IMR-90 (cell line): ENCODE measurements at regions not wholly inside any gene's neighbourhood (a gene's known extent, or its start where the extent isn't known, plus 50 kb on each side); places are given as distances from the start of the nearest gene placed in this dataset.

ENCODE experiments used
- ATAC-seq: fragments of 200-7000 bp; cut with Tn5 transposase; 2 replicates; pipeline ENCODE4 v1.9.1; 2020; ENCODE audit warnings: low read depth, mild to moderate bottlenecking, moderate library complexity
- BruUV-seq: library from RNA; stranded (reverse); fragments of 400-500 nt; replicated peaks from 2 replicates; lab custom pipeline; 2021; lab: Mats Ljungman, UMichigan
- CTCF ChIA-PET: fragments of 300-600 bp; formaldehyde crosslinking; extraction: SDS; loops from one replicate; lab custom pipeline; 2021; ENCODE audit warnings: antibody characterized with exemption; lab: Yijun Ruan, JAX
- POLR2A ChIA-PET: fragments of 300-600 bp; sonication (Branson Sonifier 250); formaldehyde crosslinking; loops from one replicate; lab custom pipeline; 2022; ENCODE audit warnings: antibody characterized with exemption; ENCODE audit not compliant: unreplicated experiment; lab: Charles Lee
- DNase-seq: peaks from one replicate; pipeline ENCODE4 v3.0.0; 2013
- H2AFZ ChIP-seq: replicated peaks from 2 replicates; pipeline ENCODE3; 2013; ENCODE audit warnings: low read length, mild to moderate bottlenecking; ENCODE audit not compliant: poor library complexity
- H2AK5ac ChIP-seq: 2 replicates; pipeline ENCODE4 v1.6.1; 2013; ENCODE audit warnings: low read depth, low read length, inconsistent platforms
- H2AK9ac ChIP-seq: replicated peaks from 2 replicates; pipeline ENCODE3; 2013; ENCODE audit warnings: mild to moderate bottlenecking, low read depth, low read length, moderate library complexity; ENCODE audit not compliant: poor library complexity
- H2BK120ac ChIP-seq: 2 replicates; pipeline ENCODE4 v1.6.1; 2013; ENCODE audit warnings: low read depth, low read length, inconsistent platforms
- H2BK15ac ChIP-seq: 3 replicates; pipeline ENCODE4 v1.6.1; 2013; ENCODE audit warnings: low read depth, low read length, inconsistent platforms
- H2BK20ac ChIP-seq: 2 replicates; pipeline ENCODE4 v1.6.1; 2013; ENCODE audit warnings: low read depth, mild to moderate bottlenecking, inconsistent platforms, low read length, moderate library complexity
- H2BK5ac ChIP-seq: 2 replicates; pipeline ENCODE4 v1.6.1; 2013; ENCODE audit warnings: mild to moderate bottlenecking, low read depth, low read length, inconsistent platforms; ENCODE audit not compliant: poor library complexity, severe bottlenecking
- H3K14ac ChIP-seq: replicated peaks from 2 replicates; pipeline ENCODE4 v1.6.1; 2013; ENCODE audit warnings: low read depth, low read length, inconsistent platforms
- H3K18ac ChIP-seq: 2 replicates; pipeline ENCODE4 v1.6.1; 2013; ENCODE audit warnings: low read depth, low read length, control low read depth
- H3K23ac ChIP-seq: 2 replicates; pipeline ENCODE4 v1.6.1; 2013; ENCODE audit warnings: low read depth, low read length, inconsistent platforms
- H3K27ac ChIP-seq: 2 replicates; pipeline ENCODE4 v1.5.1; 2013; ENCODE audit warnings: mild to moderate bottlenecking, control low read depth, low read length; ENCODE audit not compliant: insufficient read depth
- H3K27me3 ChIP-seq: 2 replicates; pipeline ENCODE4 v1.6.1; 2013; ENCODE audit warnings: low read length; ENCODE audit not compliant: control insufficient read depth, insufficient read depth
- H3K36me3 ChIP-seq: 2 replicates; pipeline ENCODE4 v1.6.1; 2013; ENCODE audit warnings: low read length, mixed read lengths; ENCODE audit not compliant: control insufficient read depth, insufficient read depth
- H3K4ac ChIP-seq: 2 replicates; pipeline ENCODE4 v1.6.1; 2013; ENCODE audit warnings: low read depth, low read length, inconsistent platforms
- H3K4me1 ChIP-seq: 2 replicates; pipeline ENCODE4 v1.6.1; 2013; ENCODE audit warnings: low read length, mixed read lengths; ENCODE audit not compliant: control insufficient read depth, insufficient read depth
- H3K4me2 ChIP-seq: 2 replicates; pipeline ENCODE4 v1.6.1; 2013; ENCODE audit warnings: low read depth, mild to moderate bottlenecking, control low read depth, low read length, moderate library complexity
- H3K4me3 ChIP-seq: 2 replicates; pipeline ENCODE4 v1.5.1; 2013; ENCODE audit warnings: low read depth, mild to moderate bottlenecking, control low read depth, low read length, moderate library complexity; ENCODE audit not compliant: insufficient read depth
- H3K56ac ChIP-seq: 2 replicates; pipeline ENCODE4 v1.6.1; 2013; ENCODE audit warnings: low read length, inconsistent platforms; ENCODE audit not compliant: insufficient read depth; ENCODE audit errors: extremely low read depth
- H3K79me1 ChIP-seq, 2 experiments: 2 replicates each; pipeline ENCODE4 v1.6.1; 2013; ENCODE audit warnings: low read length in 2 of 2, inconsistent platforms in 1 of 2, low read depth in 1 of 2
- H3K9ac ChIP-seq: 2 replicates; pipeline ENCODE4 v1.6.1; 2013; ENCODE audit warnings: low read depth, low read length, control low read depth
- H3K9me1 ChIP-seq: 2 replicates; pipeline ENCODE4 v1.6.1; 2013; ENCODE audit warnings: low read length, inconsistent platforms; ENCODE audit not compliant: insufficient read depth
- H3K9me3 ChIP-seq: 2 replicates; pipeline ENCODE4 v1.6.1; 2013; ENCODE audit warnings: low read length; ENCODE audit not compliant: control insufficient read depth, insufficient read depth
- H4K20me1 ChIP-seq: 2 replicates; pipeline ENCODE4 v1.6.1; 2013; ENCODE audit warnings: low read length, inconsistent platforms; ENCODE audit not compliant: insufficient read depth
- H4K5ac ChIP-seq: 2 replicates; pipeline ENCODE4 v1.6.1; 2013; ENCODE audit warnings: mild to moderate bottlenecking, low read depth, low read length, control low read depth
- H4K8ac ChIP-seq, 2 experiments: 2 replicates each; pipeline ENCODE4 v1.6.1; 2013; ENCODE audit warnings: low read depth in 2 of 2, low read length in 2 of 2, control low read depth in 1 of 2, inconsistent platforms in 1 of 2
- H4K91ac ChIP-seq: 2 replicates; pipeline ENCODE4 v1.6.1; 2013; ENCODE audit warnings: low read depth, low read length, inconsistent platforms; ENCODE audit not compliant: insufficient read depth
- CEBPB ChIP-seq: IDR thresholded peaks from 2 replicates; pipeline ENCODE4 v1.6.1; 2012; ENCODE audit warnings: low read depth, low read length, improper control_type of control experiment
- RFX5 ChIP-seq: IDR thresholded peaks from 2 replicates; pipeline ENCODE4 v1.8.0; 2012; ENCODE audit warnings: low read depth, mild to moderate bottlenecking, low read length, moderate library complexity
- WGBS, 2 experiments: methylation state at CpG; one replicate each; pipeline versions ENCODE4 v1.1.5 to v1.1.7; 2013; ENCODE audit warnings: missing lambda C conversion rate in 2 of 2; ENCODE audit not compliant: insufficient read length in 1 of 2; ENCODE audit errors: extremely low coverage in 2 of 2; 5-methylcytosine and 5-hydroxymethylcytosine counted together
- dilution Hi-C: fragments of 300-500 bp; cut with HindIII; formaldehyde crosslinking; loops from one replicate; pipeline ENCODE4 v1.14.3; 2018; ENCODE audit warnings: low sequenced_read_pairs; ENCODE audit not compliant: unreplicated experiment
- in situ Hi-C: fragments of 300-500 bp; cut with MboI; formaldehyde crosslinking; loops from 3 replicates; pipeline ENCODE4 v1.14.3; 2019; ENCODE audit warnings: low sequenced_read_pairs, inconsistent platforms, mixed read lengths
- intact Hi-C: fragments of 100-400 bp; cut with micrococcal nuclease; formaldehyde crosslinking; loops from 2 replicates; pipeline ENCODE4 v1.10.0; 2022

- TF ChIP-seq CEBPB = peak; percentile 50
- no peak for TF ChIP-seq RFX5
- Histone ChIP-seq H3K4me1 (no peaks in the 10 kb centered on the region), H3K18ac (no peak overlapping the region), H2AK5ac (no peak overlapping the region), H3K27ac (no peak overlapping the region), H4K5ac (no peak overlapping the region), H2AFZ (no peak overlapping the region), H2BK5ac (no peak overlapping the region), H3K36me3 (no peaks in the 10 kb centered on the region), H3K9me3 (no peaks in the 10 kb centered on the region; the same call in 1 of the 2 replicates), H3K4ac (no peak overlapping the region), H2BK20ac (no peak overlapping the region), H3K23ac (no peak overlapping the region), H3K4me3 (no peak overlapping the region), H2BK120ac (no peak overlapping the region), H3K79me1 (no peaks in the 10 kb centered on the region), H4K91ac (no peak overlapping the region), H4K20me1 (no peaks in the 10 kb centered on the region), H3K9ac (no peak overlapping the region), H4K8ac (no peak overlapping the region), H2BK15ac (no peak overlapping the region), H3K9me1 (no peaks in the 10 kb centered on the region), H3K4me2 (no peak overlapping the region), H3K14ac (no peak overlapping the region), H3K56ac (no peak overlapping the region), H2AK9ac (no peak overlapping the region), H3K27me3 (no peaks in the 10 kb centered on the region)
- ChIA-PET POLR2A (no interaction called here), CTCF (no interaction called here)
- intact Hi-C loops (no loop called here), in situ Hi-C loops (no loop called here), dilution Hi-C loops (no loop called here)
- no CpG with 5 or more reads among the region's 3 CpGs for WGBS, 2 experiments
- BruUV-seq = no TSS peak
- no peak for DNase-seq
- no peak for ATAC-seq
These were observed 511.1 kb upstream of the BRINP1 start for GRCh38 chr9:119880361-119880760.
